ENCODE measurements at regions not wholly inside any gene's neighbourhood (a gene's known extent, or its start where the extent isn't known, plus 50 kb on each side); places are given as distances from the start of the nearest gene placed in this dataset.

- Histone ChIP-seq H2AFZ (ENCODE audit: low read depth, low read length) (no peak overlapping the region), H3K9me3 (ENCODE audit: insufficient read depth, low read length) (no peaks in the 10 kb centered on the region), H3K4me1 (ENCODE audit: low read length) (no peaks in the 10 kb centered on the region)
These were observed 74.7 kb upstream of the NGF start for GRCh38 chr1:115412733-115413132.

DNA sequence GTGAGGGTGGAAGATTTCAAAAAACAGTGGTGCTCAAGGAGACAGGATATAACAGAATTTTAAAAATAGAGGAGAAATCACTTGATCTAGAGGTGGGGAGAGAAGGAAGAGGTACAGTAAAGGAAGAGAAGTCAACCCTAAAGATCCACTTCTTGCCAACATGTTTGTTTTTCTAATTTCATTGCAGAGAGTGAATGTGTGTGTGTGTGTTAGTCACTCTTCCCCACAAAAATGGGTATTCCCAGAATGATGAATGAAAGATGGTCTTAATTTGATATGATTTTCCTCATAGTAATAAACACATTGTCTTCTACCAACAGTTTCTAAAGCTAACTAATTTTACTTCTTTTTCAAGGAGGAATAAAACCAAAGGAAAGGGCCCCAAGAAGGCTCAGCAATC lies 74.2 kb upstream of the NGF start:
- no peak overlapping the region for H3K4me2 ChIP-seq (ENCODE audit: low read length)
- H3K9ac ChIP-seq (ENCODE audit: low read length) = no peak overlapping the region
- TF ChIP-seq, protein P1, sequence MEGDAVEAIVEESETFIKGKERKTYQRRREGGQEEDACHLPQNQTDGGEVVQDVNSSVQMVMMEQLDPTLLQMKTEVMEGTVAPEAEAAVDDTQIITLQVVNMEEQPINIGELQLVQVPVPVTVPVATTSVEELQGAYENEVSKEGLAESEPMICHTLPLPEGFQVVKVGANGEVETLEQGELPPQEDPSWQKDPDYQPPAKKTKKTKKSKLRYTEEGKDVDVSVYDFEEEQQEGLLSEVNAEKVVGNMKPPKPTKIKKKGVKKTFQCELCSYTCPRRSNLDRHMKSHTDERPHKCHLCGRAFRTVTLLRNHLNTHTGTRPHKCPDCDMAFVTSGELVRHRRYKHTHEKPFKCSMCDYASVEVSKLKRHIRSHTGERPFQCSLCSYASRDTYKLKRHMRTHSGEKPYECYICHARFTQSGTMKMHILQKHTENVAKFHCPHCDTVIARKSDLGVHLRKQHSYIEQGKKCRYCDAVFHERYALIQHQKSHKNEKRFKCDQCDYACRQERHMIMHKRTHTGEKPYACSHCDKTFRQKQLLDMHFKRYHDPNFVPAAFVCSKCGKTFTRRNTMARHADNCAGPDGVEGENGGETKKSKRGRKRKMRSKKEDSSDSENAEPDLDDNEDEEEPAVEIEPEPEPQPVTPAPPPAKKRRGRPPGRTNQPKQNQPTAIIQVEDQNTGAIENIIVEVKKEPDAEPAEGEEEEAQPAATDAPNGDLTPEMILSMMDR (IDR thresholded peaks at IDR 0.05; ENCODE audit: low read depth, low read length) = no peak
- no peak for TF ChIP-seq EZH2phosphoT487 (IDR thresholded peaks at IDR 0.05; ENCODE audit: low read depth)
- no peaks in the 10 kb centered on the region for H3K36me3 ChIP-seq (replicated peaks; ENCODE audit: low read depth, low read length)
- no peak overlapping the region for H3K4me3 ChIP-seq (ENCODE audit: low read length)
- no peaks in the 10 kb centered on the region for H3K9me3 ChIP-seq (ENCODE audit: insufficient read depth, low read length)
- H3K4me1 ChIP-seq (ENCODE audit: low read length) = no peaks in the 10 kb centered on the region
- no peaks in the 10 kb centered on the region for H3K27me3 ChIP-seq (ENCODE audit: low read depth, low read length)
- H3K79me2 ChIP-seq (ENCODE audit: low read length) = no peaks in the 10 kb centered on the region
- no peaks in the 10 kb centered on the region for H4K20me1 ChIP-seq (ENCODE audit: insufficient read depth, low read length)
- H3K27ac ChIP-seq (ENCODE audit: low read length) = no peak overlapping the region
- no peak overlapping the region for H2AFZ ChIP-seq (ENCODE audit: low read depth, low read length)

More at GRCh38 chr1:115412733-115413132, 74.7 kb upstream of the NGF start:
- Histone ChIP-seq H3K36me3 (replicated peaks; ENCODE audit: low read depth, low read length) (no peaks in the 10 kb centered on the region), H3K27ac (ENCODE audit: low read length) (no peak overlapping the region), H3K27me3 (ENCODE audit: low read depth, low read length) (no peaks in the 10 kb centered on the region), H3K79me2 (ENCODE audit: low read length) (no peaks in the 10 kb centered on the region), H3K9ac (ENCODE audit: low read length) (no peak overlapping the region), H4K20me1 (ENCODE audit: insufficient read depth, low read length) (no peaks in the 10 kb centered on the region), H3K4me3 (ENCODE audit: low read length) (no peak overlapping the region), H3K4me2 (ENCODE audit: low read length) (no peak overlapping the region)
- TF ChIP-seq, protein P1 (IDR thresholded peaks at IDR 0.05; ENCODE audit: low read depth, low read length) = no peak
- TF ChIP-seq EZH2phosphoT487 (IDR thresholded peaks at IDR 0.05; ENCODE audit: low read depth) = no peak

GRCh38 chr1:115411371-115412063 lies 73.5 kb upstream of the NGF start:
- TF ChIP-seq, protein P1 (IDR thresholded peaks at IDR 0.05; ENCODE audit: low read depth, low read length) = no peak
- no peak overlapping the region for H2AFZ ChIP-seq (ENCODE audit: low read depth, low read length)
- H3K27ac ChIP-seq (ENCODE audit: low read length) = no peak overlapping the region
- no peaks in the 10 kb centered on the region for H3K4me1 ChIP-seq (ENCODE audit: low read length)
- no peak overlapping the region for H3K4me3 ChIP-seq (ENCODE audit: low read length)
- H3K79me2 ChIP-seq (ENCODE audit: low read length) = no peaks in the 10 kb centered on the region
- no peaks in the 10 kb centered on the region for H3K36me3 ChIP-seq (replicated peaks; ENCODE audit: low read depth, low read length)
- H3K9ac ChIP-seq (ENCODE audit: low read length) = no peak overlapping the region
- no peaks in the 10 kb centered on the region for H4K20me1 ChIP-seq (ENCODE audit: insufficient read depth, low read length)
- H3K4me2 ChIP-seq (ENCODE audit: low read length) = no peak overlapping the region
- no peaks in the 10 kb centered on the region for H3K27me3 ChIP-seq (ENCODE audit: low read depth, low read length)
- no peaks in the 10 kb centered on the region for H3K9me3 ChIP-seq (ENCODE audit: insufficient read depth, low read length)

DNA sequence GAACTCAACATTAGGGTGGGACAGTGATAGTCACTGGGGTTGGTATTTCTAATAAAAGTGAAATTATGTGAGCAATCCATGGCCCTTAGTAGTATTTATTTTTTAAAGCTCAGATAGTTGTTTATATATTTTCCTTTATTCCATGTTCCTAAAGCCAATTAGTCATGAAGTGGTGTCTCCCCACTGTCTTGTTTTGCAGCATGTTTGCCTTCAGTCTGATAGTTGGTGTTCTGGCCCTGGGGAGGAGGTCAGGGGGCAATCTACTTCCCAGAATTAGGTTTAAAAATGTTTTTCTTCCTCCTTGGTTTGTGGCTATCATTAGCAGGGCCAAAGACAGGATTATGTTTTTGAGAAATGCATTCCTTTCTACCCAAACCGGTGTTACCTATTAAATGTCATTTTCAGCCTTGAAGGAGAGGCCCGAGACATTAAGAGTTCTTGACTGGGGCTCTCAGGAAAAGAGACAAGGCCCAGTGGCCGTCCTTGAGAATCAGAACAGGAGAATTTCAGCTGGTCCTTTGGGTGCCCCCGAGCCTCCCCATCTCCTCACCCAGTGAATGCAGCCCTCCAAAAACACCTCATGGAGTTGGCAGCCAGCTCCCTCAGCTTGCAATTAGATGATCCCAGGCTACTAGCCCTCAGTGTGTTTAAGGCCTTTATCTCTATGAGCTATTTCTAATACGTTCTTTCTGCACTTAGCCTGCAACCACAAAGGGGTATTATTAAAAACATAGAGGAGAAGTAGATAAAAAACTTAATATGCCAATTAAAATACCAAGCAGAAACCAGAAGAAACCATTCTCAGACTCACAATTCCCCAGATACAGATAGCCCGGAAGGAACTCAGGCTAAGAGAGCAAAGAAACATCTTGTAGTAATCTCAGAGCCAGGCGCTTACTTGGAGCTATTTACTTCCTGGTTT lies 71.3 kb upstream of the NGF start:
- Histone ChIP-seq H3K79me2 (ENCODE audit: low read length) (no peaks in the 10 kb centered on the region), H2AFZ (ENCODE audit: low read depth, low read length) (no peak overlapping the region), H3K4me3 (ENCODE audit: low read length) (no peak overlapping the region), H3K9ac (ENCODE audit: low read length) (no peak overlapping the region), H4K20me1 (ENCODE audit: insufficient read depth, low read length) (no peaks in the 10 kb centered on the region), H3K9me3 (ENCODE audit: insufficient read depth, low read length) (no peaks in the 10 kb centered on the region), H3K4me1 (ENCODE audit: low read length) (no peaks in the 10 kb centered on the region), H3K36me3 (replicated peaks; ENCODE audit: low read depth, low read length) (no peaks in the 10 kb centered on the region), H3K27me3 (ENCODE audit: low read depth, low read length) (no peaks in the 10 kb centered on the region), H3K27ac (ENCODE audit: low read length) (no peak overlapping the region), H3K4me2 (ENCODE audit: low read length) (no peak overlapping the region)
- TF ChIP-seq, protein P1 (IDR thresholded peaks at IDR 0.05; ENCODE audit: low read depth, low read length) = no peak
- no peak for TF ChIP-seq EZH2phosphoT487 (IDR thresholded peaks at IDR 0.05; ENCODE audit: low read depth)
